Esophagus squamous epithelium (tissue), 4 donors: ENCODE measurements at regions not wholly inside any gene's neighbourhood (a gene's known extent, or its start where the extent isn't known, plus 50 kb on each side); places are given as distances from the start of the nearest gene placed in this dataset.

ENCODE experiments used
- CTCF ChIP-seq, 6 experiments: fragments of 450-650 bp in 4 of 6; fragments of 200-600 bp in 2 of 6; sonication (generic) in 2 of 6; IDR thresholded peaks; one replicate each; pipeline ENCODE4 v1.5.1; 2016 to 2019; ENCODE audit warnings: antibody characterized with exemption in 6 of 6, mild to moderate bottlenecking in 4 of 6, moderate library complexity in 4 of 6
- POLR2A ChIP-seq, 4 donors: fragments of 450-650 bp; IDR thresholded peaks; one replicate each; pipeline ENCODE4 v1.6.1; 2017; ENCODE audit warnings: antibody characterized with exemption in 4 of 4, mild to moderate bottlenecking in 4 of 4, moderate library complexity in 3 of 4

GRCh38 chr5:88524941-88525340, 256.3 kb upstream of the TMEM161B start:
- no peak for TF ChIP-seq CTCF (IDR thresholded peaks at IDR 0.05)
- TF ChIP-seq POLR2A (IDR thresholded peaks at IDR 0.05) = no peak
